ENCODE measurements at regions not wholly inside any gene's neighbourhood (a gene's known extent, or its start where the extent isn't known, plus 50 kb on each side); places are given as distances from the start of the nearest gene placed in this dataset.
"Not testable (repeated sequence)": the region's sequence is repeated elsewhere in the genome, so short reads cannot be mapped to it uniquely, and the experiment has no call there.

- no peak for DNase-seq
These were observed 88.9 kb upstream of the TRIO start for GRCh38 chr5:14054111-14054854.

- DNase-seq = no peak
These were observed 92.3 kb upstream of the TRIO start for GRCh38 chr5:14050821-14051220.

- no peak for DNase-seq
These were observed 94.7 kb upstream of the TRIO start for GRCh38 chr5:14048434-14048833.

GRCh38 chr5:14041528-14042192, 97.2 kb upstream of the DNAH5 start:
- no peak for DNase-seq

- DNase-seq = no peak
These were observed 96.1 kb upstream of the DNAH5 start for GRCh38 chr5:14040542-14040941.

GRCh38 chr5:14039576-14039975, 95.1 kb upstream of the DNAH5 start:
- no peak for DNase-seq

- no peak for DNase-seq
These were observed 94.6 kb upstream of the DNAH5 start for GRCh38 chr5:14039063-14039462.

- no peak for DNase-seq
These were observed 94.0 kb upstream of the DNAH5 start for GRCh38 chr5:14038341-14038959.

- no peak for DNase-seq
These were observed 92.5 kb upstream of the DNAH5 start for GRCh38 chr5:14036947-14037346.

GRCh38 chr5:14036514-14036913, 92.0 kb upstream of the DNAH5 start:
- DNase-seq = no peak

GRCh38 chr5:14035859-14036503, 91.5 kb upstream of the DNAH5 start:
- no peak for DNase-seq

GRCh38 chr5:14034963-14035362, 90.5 kb upstream of the DNAH5 start:
- DNase-seq = no peak

GRCh38 chr5:14032918-14033317, 88.4 kb upstream of the DNAH5 start:
- DNase-seq = no peak

- DNase-seq = no peak
These were observed 84.6 kb upstream of the DNAH5 start for GRCh38 chr5:14028938-14029584.

- DNase-seq = no peak
These were observed 83.7 kb upstream of the DNAH5 start for GRCh38 chr5:14028188-14028587.

GRCh38 chr5:14025569-14026286, 81.2 kb upstream of the DNAH5 start:
- no peak for DNase-seq

GRCh38 chr5:14022971-14023370, 78.5 kb upstream of the DNAH5 start:
- DNase-seq = no peak

- DNase-seq = not testable (repeated sequence)
These were observed 76.5 kb upstream of the DNAH5 start for GRCh38 chr5:14020944-14021343.

GRCh38 chr5:14019768-14020290, 75.3 kb upstream of the DNAH5 start:
- no peak for DNase-seq

GRCh38 chr5:14017904-14018303, 73.4 kb upstream of the DNAH5 start:
- DNase-seq = no peak

GRCh38 chr5:14016549-14016948, 72.1 kb upstream of the DNAH5 start:
- DNase-seq = no peak

All from CD4-positive, alpha-beta T cell treated with Interferon gamma for 1 hour (primary cell).